NCI-H146 treated with DMSO at 0.1 percent for 48 hours (cell line): ENCODE measurements at regions not wholly inside any gene's neighbourhood (a gene's known extent, or its start where the extent isn't known, plus 50 kb on each side); places are given as distances from the start of the nearest gene placed in this dataset.
"Not testable (repeated sequence)": the region's sequence is repeated elsewhere in the genome, so short reads cannot be mapped to it uniquely, and the experiment has no call there.

Source experiments
- DNase-seq: peaks from one replicate; lab custom pipeline; 2025; ENCODE audit not compliant: unreplicated experiment; lab: John Stamatoyannopoulos, UW

DNA sequence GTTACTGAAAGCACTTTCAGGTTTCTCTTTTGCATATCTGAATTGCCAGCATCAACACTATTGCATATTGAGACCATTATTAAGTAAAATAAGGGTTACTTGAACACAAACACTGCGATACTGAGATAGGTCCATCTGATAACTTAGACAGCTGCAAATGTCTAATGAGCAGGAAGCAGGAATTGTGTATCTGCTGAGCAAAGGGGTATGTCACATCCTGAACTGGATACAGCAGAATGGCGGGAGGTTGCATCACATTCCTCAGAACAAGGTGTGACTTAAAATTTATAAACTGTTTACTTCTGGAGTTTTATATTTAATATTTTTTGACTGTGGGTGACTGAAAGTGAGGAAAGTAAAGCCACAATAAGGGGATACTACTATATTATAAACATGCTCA is 142.4 kb downstream of the POTEH start:
- not testable (repeated sequence) for DNase-seq

DNA sequence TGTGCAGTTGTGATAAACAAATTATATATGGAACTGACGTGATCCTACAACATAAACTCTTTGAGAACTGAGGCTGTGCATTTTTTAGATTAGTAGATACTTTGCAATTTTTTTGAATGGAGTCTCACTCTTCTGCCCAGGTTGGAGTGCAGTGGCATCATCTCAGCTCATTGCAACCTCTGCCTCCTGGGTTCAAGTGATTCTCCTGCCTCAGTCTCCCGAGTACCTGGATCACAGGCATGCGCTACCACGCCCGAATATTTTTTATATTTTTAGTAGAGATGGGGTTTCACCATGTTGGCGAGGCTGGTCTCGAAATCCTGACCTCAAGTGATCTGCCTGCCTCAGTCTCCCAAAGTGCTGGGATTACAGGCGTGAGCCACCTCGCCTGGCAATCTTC is 145.9 kb downstream of the POTEH start:
- not testable (repeated sequence) for DNase-seq

DNA sequence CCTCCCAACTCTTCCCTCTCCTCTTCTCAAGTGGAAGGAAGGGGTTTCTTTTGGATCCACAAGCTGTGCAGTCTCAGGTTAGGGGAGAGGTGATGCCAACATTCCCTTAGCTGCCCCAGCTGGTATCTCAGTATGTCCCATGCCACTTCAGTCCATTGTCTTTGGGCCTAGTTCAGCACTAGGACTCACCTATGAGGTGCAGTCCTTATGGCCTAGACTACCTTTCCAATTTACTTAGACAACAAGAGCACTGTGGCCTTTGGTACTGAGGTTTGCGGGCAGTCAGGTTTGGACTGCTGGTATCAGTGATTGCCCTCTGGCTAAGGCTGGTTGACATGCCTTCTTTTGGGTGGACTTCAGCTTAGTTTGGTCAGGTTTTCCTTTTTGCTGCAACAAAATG is 159.9 kb downstream of the POTEH start:
- not testable (repeated sequence) for DNase-seq

DNA sequence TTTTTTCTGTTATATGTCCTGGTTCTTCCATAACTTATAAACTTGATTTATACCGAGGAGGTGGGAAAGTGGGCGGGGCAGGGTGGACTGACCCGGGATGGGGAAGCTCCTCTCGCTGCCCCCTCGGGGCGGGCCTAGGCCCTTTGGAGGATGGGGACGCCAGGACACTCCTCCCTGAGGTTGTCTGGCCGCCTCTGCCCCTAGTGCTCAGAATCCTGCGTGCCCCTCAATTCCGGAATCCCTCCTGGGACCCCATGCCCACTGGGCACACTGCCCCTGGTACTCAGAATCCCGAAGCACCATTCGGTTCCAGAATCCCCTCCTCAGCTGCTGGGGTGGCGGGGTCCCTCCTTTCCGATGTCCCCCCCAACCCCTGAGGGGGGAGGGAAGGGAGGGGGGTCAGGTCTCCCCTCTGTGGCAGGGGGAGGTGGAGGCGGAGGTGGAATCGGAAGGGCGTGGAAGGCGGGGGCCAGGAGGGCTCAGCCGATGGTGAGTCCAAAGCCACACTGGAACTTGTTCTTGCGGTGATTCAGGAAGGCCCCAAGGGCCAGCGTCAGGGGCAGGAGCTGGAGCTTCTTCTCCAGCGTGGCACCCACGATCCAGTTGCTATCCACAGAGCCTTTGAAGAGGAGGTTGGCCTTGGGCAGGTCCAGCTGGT is 164.0 kb downstream of the POTEH start:
- DNase-seq: not testable (repeated sequence)

DNA sequence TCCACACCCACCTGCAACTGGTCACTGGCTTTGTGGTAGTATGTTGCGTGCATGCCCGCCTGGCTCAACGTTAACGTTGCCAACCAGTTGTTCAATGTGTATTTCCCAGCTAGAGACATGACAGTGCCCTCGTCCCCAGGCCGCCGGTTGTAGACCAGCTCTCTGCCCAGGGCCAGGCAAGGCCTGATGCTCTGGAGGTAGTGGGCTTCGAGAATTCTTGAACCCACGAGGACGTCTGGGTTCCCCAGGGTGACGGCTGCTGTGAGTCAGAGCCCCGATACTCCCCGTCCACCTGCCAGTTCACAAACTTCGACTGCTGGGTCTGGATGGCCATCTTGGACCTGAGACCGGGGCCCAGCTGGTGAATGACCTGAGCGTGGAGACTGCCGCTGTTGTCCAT is 164.6 kb downstream of the POTEH start:
- DNase-seq: not testable (repeated sequence)

DNA sequence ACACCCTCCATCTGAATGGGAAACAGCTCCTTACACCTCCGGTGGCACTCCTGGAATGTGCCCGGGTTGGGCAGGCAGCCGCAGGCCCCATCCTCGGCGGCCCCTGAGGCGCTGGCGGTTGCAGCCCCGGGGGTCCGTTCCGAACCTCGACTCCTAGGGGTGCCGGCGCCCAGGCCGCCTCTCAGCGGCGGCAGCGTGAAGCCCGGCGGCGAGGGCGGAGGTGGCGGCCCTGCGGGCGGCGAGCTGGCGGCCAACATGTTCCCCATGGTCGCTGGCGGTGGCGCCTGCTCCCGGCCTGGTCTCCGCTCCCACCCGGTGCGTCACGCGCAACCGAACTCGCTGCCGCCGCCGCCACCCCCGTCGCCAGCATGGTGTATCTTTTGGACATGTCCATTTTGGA is 165.2 kb downstream of the POTEH start:
- DNase-seq: not testable (repeated sequence)

DNA sequence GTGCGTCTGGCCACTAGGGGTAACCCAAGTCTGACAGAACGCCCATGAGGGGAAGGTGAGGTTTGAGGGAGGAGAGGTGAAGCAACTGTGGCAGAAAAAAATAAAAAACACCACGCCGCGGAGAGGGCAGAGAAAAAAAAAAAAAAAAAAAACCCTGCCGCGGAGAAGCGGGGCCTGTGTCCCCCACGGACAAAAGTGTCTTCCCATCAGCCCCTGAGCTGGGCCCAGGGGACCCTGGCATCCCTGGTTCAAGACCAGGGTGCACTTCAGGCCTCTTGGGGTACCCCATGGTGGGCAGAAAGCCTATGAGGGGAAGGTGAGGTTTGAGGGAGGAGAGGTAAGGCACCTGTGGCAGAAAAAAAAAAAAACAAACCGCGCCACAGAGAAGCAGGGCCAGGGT is 191.1 kb downstream of the POTEH start:
- not testable (repeated sequence) for DNase-seq

DNA sequence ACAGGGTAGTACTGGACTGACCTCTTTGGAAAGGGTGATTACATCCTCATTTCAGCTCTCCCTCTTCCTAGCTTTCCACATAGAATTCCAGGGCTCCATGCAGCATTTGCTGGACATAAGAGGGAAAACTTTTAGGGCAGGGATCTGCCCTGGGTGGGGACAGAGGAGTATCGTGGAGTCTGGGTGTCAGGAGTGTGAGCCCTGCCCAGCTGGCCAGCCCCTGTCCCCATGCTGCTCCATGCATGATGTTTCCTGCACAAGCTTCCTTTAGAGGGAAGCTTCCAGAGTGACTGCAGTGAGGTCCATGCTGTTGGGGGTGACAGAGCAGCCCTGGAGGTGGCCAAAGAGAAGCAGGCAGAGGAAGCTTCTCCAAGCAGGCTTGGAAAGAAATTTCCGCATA is 214.5 kb downstream of the POTEH start:
- not testable (repeated sequence) for DNase-seq

DNA sequence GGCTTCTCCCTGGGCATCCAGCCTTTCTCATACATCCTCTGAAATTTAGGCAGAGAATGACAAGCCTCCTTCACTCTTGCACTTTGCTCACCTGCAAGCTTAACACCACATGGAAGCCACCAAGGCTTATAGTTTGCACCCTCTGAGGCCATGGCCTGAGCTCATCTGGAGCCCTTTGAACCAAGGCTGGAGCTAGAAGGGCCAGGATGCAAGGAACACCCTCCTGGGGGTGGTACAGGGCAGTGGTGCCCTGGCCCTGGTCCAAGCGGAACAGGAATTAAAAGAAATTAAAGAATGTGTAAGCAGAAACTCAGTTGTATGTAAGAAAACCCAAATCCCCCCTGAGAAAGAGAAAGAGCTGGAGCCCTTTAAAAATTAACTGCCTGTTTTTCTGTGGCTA is 221.9 kb downstream of the POTEH start:
- not testable (repeated sequence) for DNase-seq

DNA sequence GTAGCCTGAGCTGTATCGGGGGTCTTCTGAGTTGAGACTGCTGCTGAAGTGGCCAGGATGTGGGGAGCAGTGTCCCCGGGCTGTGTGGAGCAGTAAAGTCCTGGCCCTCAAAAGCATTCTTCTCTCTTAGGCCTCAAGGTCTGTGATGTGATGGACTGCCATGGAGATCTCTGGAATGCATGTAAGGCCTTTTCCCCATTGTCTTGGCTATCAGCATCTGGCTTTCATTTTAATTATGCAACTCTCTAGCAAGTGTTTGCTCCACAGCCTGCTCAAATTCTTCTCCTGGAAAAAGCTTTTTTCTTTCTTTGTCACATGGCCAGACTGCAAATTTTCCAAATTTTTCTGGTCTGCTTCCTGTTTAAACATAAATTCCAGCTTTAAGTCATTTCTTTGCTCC is 229.3 kb downstream of the POTEH start:
- not testable (repeated sequence) for DNase-seq

DNA sequence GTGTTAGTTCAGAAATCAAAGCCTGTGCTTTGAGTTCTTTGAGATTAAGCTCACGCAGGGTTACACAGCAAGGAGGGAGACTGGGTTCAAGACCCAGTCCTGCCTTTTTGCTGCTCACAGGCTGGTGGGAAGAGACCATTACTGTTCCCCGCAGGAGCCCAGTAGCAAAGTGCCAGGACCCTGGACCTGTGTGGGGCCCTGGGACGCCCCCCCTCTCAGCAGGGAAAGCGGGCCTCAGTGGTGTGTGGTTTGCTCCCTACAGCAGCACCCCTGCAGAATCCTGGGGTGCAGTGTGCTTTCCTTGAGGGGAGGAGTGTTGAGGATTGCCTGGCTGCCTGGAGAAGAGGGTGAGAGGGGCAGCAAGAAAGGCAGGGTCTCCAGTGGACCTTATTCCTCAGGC is 231.1 kb downstream of the POTEH start:
- DNase-seq: not testable (repeated sequence)

DNA sequence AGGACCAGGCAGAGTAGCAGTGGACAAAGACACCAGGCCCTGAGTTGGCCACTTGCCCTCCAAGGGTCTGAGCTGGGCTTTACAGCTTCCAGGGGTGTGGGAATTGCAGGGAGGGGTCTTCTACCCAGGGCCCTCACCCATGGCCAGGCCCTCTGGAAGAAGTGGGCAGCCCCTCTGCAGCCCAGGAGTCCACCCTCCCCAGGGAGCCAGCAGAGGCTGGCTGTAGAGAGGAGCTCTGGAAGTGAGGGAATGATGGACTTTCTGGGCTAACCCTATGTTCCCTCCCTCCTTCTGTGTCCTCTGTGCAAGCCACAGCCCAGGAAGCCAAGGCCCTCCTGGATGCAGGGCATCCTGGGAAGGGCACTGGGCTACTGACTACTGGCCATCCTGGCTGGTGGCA is 232.3 kb downstream of the POTEH start:
- DNase-seq: not testable (repeated sequence)

DNA sequence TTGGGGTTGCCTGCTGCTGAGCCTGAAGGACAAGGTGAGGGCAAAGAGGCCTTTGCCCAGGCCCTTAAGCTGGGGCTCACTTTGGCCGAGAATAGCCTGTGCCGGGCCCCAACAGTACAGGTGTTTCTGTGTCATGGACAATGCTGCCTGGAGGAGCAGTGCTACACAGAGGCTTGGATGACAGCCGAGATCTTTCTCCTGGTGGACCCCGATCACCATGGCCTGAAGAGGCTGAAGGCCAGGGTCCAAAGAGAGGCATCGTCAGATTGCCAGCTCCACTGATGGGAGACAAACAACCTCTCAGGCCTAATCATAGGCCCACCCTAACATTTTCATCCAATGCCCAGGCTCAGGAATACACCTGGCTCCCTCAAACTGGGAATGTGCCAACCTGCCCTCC is 232.8 kb downstream of the POTEH start:
- not testable (repeated sequence) for DNase-seq

DNA sequence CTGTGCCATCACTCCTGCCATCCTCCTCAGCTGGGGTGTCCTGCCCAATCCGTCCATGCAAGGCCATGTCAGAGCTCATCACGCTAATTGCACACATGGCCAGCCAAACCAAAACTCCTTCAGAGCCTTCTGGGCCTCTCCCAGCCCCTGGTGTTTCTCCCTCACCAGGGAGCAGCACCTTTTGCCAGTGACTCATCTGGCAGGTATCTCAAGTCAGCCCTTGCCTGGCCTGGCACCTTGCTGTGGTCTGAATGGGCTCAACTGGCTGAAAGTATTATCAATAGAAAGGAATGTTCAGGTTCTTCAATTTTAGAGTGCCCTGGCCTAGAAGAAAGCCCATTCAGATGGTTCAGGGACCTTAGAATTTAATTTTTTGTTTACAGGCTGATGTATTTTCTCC is 235.0 kb downstream of the POTEH start:
- DNase-seq: not testable (repeated sequence)

DNA sequence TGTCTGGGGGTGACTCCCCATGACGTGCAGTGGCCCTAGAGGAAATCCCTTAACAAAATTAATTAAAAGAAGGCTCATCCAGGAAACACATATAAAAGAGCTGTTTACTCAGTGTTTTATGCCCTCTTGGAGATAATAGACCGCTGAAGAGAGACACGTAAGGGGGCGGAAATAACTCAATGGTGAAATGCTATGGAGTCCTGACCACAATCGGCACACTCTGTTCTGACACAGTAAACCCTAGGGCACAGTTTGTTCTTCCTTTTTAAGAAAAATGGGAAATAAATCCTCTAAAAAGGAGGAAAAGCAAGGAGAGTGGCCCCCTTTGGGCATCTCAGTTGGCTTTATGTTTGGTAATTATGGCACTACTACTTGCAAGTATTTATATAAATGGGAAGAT is 237.3 kb downstream of the POTEH start:
- not testable (repeated sequence) for DNase-seq
